Neuronal stem cell (in vitro differentiated cells): ENCODE measurements at regions not wholly inside any gene's neighbourhood (a gene's known extent, or its start where the extent isn't known, plus 50 kb on each side); places are given as distances from the start of the nearest gene placed in this dataset.

Experiments
- DNase-seq: peaks from one replicate; pipeline ENCODE4 v3.0.0-alpha.2; 2013; ENCODE audit warnings: low spot score
- H2AFZ ChIP-seq: one replicate; pipeline ENCODE4 v1.6.1; 2013; ENCODE audit warnings: mild to moderate bottlenecking, low read length, inconsistent platforms
- H2AK5ac ChIP-seq: 2 replicates; pipeline ENCODE4 v1.6.1; 2013; ENCODE audit warnings: low read depth, mild to moderate bottlenecking, inconsistent platforms, low read length, moderate library complexity, mixed read lengths
- H2BK120ac ChIP-seq: 2 replicates; pipeline ENCODE4 v1.6.1; 2013; ENCODE audit warnings: low read depth, mild to moderate bottlenecking, inconsistent platforms, low read length, moderate library complexity, mixed read lengths
- H2BK12ac ChIP-seq: one replicate; pipeline ENCODE4 v1.6.1; 2013; ENCODE audit warnings: low read length, inconsistent platforms
- H2BK15ac ChIP-seq: 2 replicates; pipeline ENCODE4 v1.6.1; 2013; ENCODE audit warnings: mild to moderate bottlenecking, low read length, inconsistent platforms, mixed read lengths
- H2BK5ac ChIP-seq: one replicate; pipeline ENCODE4 v1.6.1; 2013; ENCODE audit warnings: inconsistent platforms, mild to moderate bottlenecking, low read length, moderate library complexity
- H3K14ac ChIP-seq: one replicate; pipeline ENCODE4 v1.6.1; 2013; ENCODE audit warnings: low read length, inconsistent platforms
- H3K18ac ChIP-seq: 2 replicates; pipeline ENCODE4 v1.6.1; 2013; ENCODE audit warnings: low read length, inconsistent platforms
- H3K23ac ChIP-seq: 2 replicates; pipeline ENCODE4 v1.6.1; 2013; ENCODE audit warnings: low read depth, mild to moderate bottlenecking, mixed read lengths, low read length, inconsistent platforms; ENCODE audit not compliant: poor library complexity
- H3K27ac ChIP-seq: replicated peaks from 3 replicates; pipeline ENCODE4 v1.5.1; 2013; ENCODE audit warnings: low read length, inconsistent platforms
- H3K27me3 ChIP-seq, 3 experiments: 2 replicates each; pipeline ENCODE4 v1.6.1; 2013; ENCODE audit warnings: low read length in 3 of 3, mild to moderate bottlenecking in 2 of 3, inconsistent platforms in 1 of 3, low read depth in 1 of 3, mixed read lengths in 1 of 3, moderate library complexity in 1 of 3; ENCODE audit not compliant: control insufficient read depth in 3 of 3, insufficient read depth in 3 of 3
- H3K36me3 ChIP-seq, 2 donors: replicated peaks in 1 of 2; 2 replicates each; pipeline ENCODE4 v1.6.1; 2013; ENCODE audit warnings: low read length in 2 of 2; ENCODE audit not compliant: control insufficient read depth in 2 of 2, insufficient read depth in 2 of 2
- H3K4ac ChIP-seq: 2 replicates; pipeline ENCODE4 v1.6.1; 2013; ENCODE audit warnings: inconsistent platforms, mild to moderate bottlenecking, low read length, moderate library complexity
- H3K4me1 ChIP-seq, 2 donors: 1 replicate in 1 of 2; 2 replicates in 1 of 2; pipeline ENCODE4 v1.6.1; 2013; ENCODE audit warnings: low read length in 2 of 2, low read depth in 1 of 2; ENCODE audit not compliant: control insufficient read depth in 2 of 2, insufficient read depth in 1 of 2
- H3K4me2 ChIP-seq: one replicate; pipeline ENCODE4 v1.6.1; 2013; ENCODE audit warnings: mild to moderate bottlenecking, low read length, inconsistent platforms; ENCODE audit not compliant: insufficient read depth, poor library complexity, severe bottlenecking
- H3K4me3 ChIP-seq, 2 donors: 2 replicates each; pipeline ENCODE4 v1.5.1; 2013; ENCODE audit warnings: low read length in 2 of 2, mild to moderate bottlenecking in 2 of 2, inconsistent platforms in 1 of 2, moderate library complexity in 1 of 2
- H3K79me1 ChIP-seq: one replicate; pipeline ENCODE4 v1.6.1; 2013; ENCODE audit warnings: low read depth, mild to moderate bottlenecking, inconsistent platforms, low read length, moderate library complexity
- H3K9ac ChIP-seq: one replicate; pipeline ENCODE4 v1.6.1; 2013; ENCODE audit warnings: mild to moderate bottlenecking, low read depth, low read length, inconsistent platforms; ENCODE audit not compliant: poor library complexity
- H3K9me3 ChIP-seq, 2 donors: replicated peaks in 1 of 2; 2 replicates each; pipeline versions ENCODE3 to v1.6.1; 2013; ENCODE audit warnings: low read length in 2 of 2, mild to moderate bottlenecking in 2 of 2, inconsistent platforms in 1 of 2, low read depth in 1 of 2, mixed read lengths in 1 of 2, moderate library complexity in 1 of 2; ENCODE audit not compliant: control insufficient read depth in 2 of 2, insufficient read depth in 1 of 2
- H4K8ac ChIP-seq: one replicate; pipeline ENCODE4 v1.6.1; 2013; ENCODE audit warnings: low read depth, mild to moderate bottlenecking, inconsistent platforms, low read length, moderate library complexity
- H4K91ac ChIP-seq: one replicate; pipeline ENCODE4 v1.6.1; 2013; ENCODE audit warnings: low read length, low read depth, mild to moderate bottlenecking, inconsistent platforms; ENCODE audit not compliant: poor library complexity
- WGBS, 2 donors: extraction: QIAGEN DNeasy Blood & Tissue Kit; methylation state at CpG; one replicate each; pipeline ENCODE4 v1.1.7; 2013; ENCODE audit warnings: missing lambda C conversion rate in 2 of 2, mixed read lengths in 1 of 2; ENCODE audit not compliant: insufficient read length in 2 of 2, insufficient replicate concordance in 1 of 2; ENCODE audit errors: extremely low coverage in 2 of 2; 5-methylcytosine and 5-hydroxymethylcytosine counted together

DNA sequence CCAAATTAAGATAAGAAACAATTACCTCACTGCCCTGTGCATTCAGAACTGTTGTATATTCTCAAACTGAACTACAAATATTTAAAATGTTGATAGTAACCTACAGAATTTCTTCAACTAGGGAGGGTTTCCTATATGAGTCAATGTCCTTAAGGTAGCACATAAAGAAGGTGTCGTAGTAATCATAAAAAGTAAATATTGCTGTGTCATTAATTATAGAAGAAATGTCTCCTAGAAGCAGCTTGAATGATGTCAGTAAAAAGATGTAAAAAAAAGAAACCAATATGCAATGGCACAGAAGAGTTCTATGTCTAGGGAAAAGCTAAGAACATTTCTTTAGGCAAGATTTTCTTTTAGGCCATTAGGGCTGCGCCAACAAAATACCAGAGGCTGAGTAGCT is 559.6 kb upstream of the EPHA5 start:
- Histone ChIP-seq H3K18ac (no peak overlapping the region), H2BK15ac (no peak overlapping the region), H3K9ac (no peak overlapping the region), H3K14ac (no peak overlapping the region), H3K4me1 (no peaks in the 10 kb centered on the region), H3K79me1 (no peaks in the 10 kb centered on the region), H3K4me3 (no peak overlapping the region), H3K36me3 (no peaks in the 10 kb centered on the region), H2BK120ac (no peak overlapping the region), H3K23ac (no peak overlapping the region), H3K9me3 (no peaks in the 10 kb centered on the region), H4K8ac (no peak overlapping the region), H2AK5ac (no peak overlapping the region), H3K27ac (no peak overlapping the region), H2AFZ (no peak overlapping the region), H3K27me3 (no peaks in the 10 kb centered on the region), H2BK5ac (no peak overlapping the region), H3K4ac (no peak overlapping the region), H2BK12ac (no peak overlapping the region), H3K4me2 (no peak overlapping the region), H4K91ac (no peak overlapping the region)
- no peak for DNase-seq
- no CpG with 5 or more reads among the region's 2 CpGs for WGBS, 2 donors

DNA sequence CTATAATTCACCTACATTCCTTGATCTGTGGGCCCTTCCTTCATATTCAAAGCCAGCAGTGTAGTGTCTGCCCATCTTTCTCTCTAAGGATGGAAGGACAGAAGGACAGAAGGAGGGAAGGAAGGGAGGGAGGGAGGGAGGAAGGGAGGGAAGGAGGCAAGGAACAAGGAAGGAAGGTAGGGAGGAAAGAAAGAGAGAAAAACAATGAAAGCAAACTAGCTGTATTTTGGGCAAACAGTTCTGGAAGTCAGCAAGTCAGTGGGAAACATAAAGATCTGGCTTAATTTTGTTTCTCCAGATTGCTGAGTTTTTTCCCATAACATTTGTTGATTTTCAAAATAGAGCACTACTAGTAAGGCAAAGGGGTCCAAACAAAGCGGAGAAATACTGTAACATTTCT is 555.2 kb upstream of the EPHA5 start:
- no peak for DNase-seq
- Histone ChIP-seq H2BK12ac (no peak overlapping the region), H3K4ac (no peak overlapping the region), H3K4me3 (no peak overlapping the region), H3K9me3 (no peaks in the 10 kb centered on the region), H2AK5ac (no peak overlapping the region), H2BK15ac (no peak overlapping the region), H2BK120ac (no peak overlapping the region), H3K23ac (no peak overlapping the region), H3K36me3 (no peaks in the 10 kb centered on the region), H2BK5ac (no peak overlapping the region), H3K4me2 (no peak overlapping the region), H3K9ac (no peak overlapping the region), H3K4me1 (no peaks in the 10 kb centered on the region), H3K18ac (no peak overlapping the region), H4K91ac (no peak overlapping the region), H4K8ac (no peak overlapping the region), H3K27ac (no peak overlapping the region), H2AFZ (no peak overlapping the region), H3K27me3 (no peaks in the 10 kb centered on the region), H3K14ac (no peak overlapping the region), H3K79me1 (no peaks in the 10 kb centered on the region)
- no CpG with 5 or more reads among the region's 1 CpG for WGBS, 2 donors

DNA sequence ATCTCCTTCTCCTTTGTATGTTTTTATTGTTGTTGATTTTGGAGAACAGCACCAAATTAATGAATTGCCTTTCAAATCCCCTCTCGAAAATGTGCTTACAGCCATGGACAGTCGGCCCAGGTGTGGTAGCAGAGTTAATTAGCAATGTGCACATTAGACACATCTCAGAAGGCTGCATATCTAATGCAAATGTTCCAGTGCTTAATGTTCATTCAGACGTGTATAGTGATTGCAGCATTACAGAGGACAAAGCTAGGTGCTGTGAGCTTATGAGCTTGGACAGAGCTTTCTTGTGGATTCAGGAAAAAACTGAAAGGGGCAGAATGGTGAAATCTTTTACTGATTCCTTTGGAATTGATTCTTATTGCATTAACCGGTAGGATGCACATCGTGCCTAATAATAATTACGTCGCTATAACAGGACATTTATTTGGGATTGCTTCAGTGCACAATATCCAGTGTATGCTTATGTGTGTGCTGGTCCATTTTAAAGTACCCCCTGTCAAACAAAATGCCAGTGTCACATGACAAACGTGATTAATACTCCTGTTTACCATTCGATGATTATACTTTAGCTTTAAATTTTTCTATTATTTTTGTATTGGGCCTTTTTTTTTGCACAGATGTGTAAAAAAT is 552.9 kb upstream of the EPHA5 start:
- Histone ChIP-seq H2BK12ac (no peak overlapping the region), H3K4me1 (no peaks in the 10 kb centered on the region), H2BK5ac (no peak overlapping the region), H3K18ac (no peak overlapping the region), H3K4me3 (no peak overlapping the region), H3K27me3 (no peaks in the 10 kb centered on the region), H3K4ac (no peak overlapping the region), H2AK5ac (no peak overlapping the region), H3K27ac (no peak overlapping the region), H3K23ac (no peak overlapping the region), H3K4me2 (no peak overlapping the region), H2BK15ac (no peak overlapping the region), H2BK120ac (no peak overlapping the region), H2AFZ (no peak overlapping the region), H3K9ac (no peak overlapping the region), H3K9me3 (no peaks in the 10 kb centered on the region), H4K91ac (no peak overlapping the region), H3K14ac (no peak overlapping the region), H3K36me3 (no peaks in the 10 kb centered on the region), H4K8ac (no peak overlapping the region), H3K79me1 (no peaks in the 10 kb centered on the region)
- WGBS, 2 donors = no CpG with 5 or more reads among the region's 9 CpGs
- DNase-seq = no peak

DNA sequence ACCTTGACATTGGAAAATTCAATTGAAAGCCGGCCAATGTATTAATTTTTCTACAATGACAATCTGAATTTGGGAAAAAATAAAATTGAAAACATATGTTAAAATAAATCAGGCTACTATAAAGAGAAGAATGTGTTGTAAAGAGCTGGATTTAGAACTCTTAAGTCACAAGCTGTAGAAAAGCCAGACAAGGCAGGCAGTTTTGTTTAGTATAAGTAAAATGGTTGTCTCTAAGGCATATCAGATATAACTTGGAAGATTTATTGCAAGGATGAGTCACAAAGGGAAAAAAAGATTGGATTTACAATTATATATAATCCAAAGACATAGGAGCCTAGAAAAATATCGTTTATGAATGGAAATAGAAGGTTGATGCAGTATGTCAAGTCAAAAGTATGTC is 549.1 kb upstream of the EPHA5 start:
- H2AFZ ChIP-seq = no peak overlapping the region
- no peak overlapping the region for H2BK15ac ChIP-seq
- H4K91ac ChIP-seq = no peak overlapping the region
- H2BK5ac ChIP-seq = no peak overlapping the region
- H3K4ac ChIP-seq = no peak overlapping the region
- H2AK5ac ChIP-seq = no peak overlapping the region
- H4K8ac ChIP-seq = no peak overlapping the region
- H2BK12ac ChIP-seq = no peak overlapping the region
- no peak for DNase-seq
- H2BK120ac ChIP-seq = no peak overlapping the region
- WGBS, 2 donors = no CpG with 5 or more reads among the region's 2 CpGs
- no peaks in the 10 kb centered on the region for H3K9me3 ChIP-seq
- no peak overlapping the region for H3K18ac ChIP-seq
- H3K79me1 ChIP-seq = no peaks in the 10 kb centered on the region
- H3K9ac ChIP-seq = no peak overlapping the region
- no peaks in the 10 kb centered on the region for H3K4me1 ChIP-seq
- H3K36me3 ChIP-seq = no peaks in the 10 kb centered on the region
- no peak overlapping the region for H3K23ac ChIP-seq
- no peak overlapping the region for H3K27ac ChIP-seq
- H3K27me3 ChIP-seq = no peaks in the 10 kb centered on the region
- H3K4me3 ChIP-seq = no peak overlapping the region
- H3K14ac ChIP-seq = no peak overlapping the region
- H3K4me2 ChIP-seq = no peak overlapping the region
